Fibroblast of mammary gland (primary cell): ENCODE measurements at regions not wholly inside any gene's neighbourhood (a gene's known extent, or its start where the extent isn't known, plus 50 kb on each side); places are given as distances from the start of the nearest gene placed in this dataset.

Source experiments
- DNase-seq: peaks from one replicate; pipeline ENCODE4 v3.0.0-alpha.2; 2010; ENCODE audit warnings: low read depth
- H3K4me3 ChIP-seq: 2 replicates; pipeline ENCODE4 v1.5.1; 2011; ENCODE audit warnings: low read depth, mild to moderate bottlenecking, low read length, moderate library complexity; ENCODE audit not compliant: control insufficient read depth
- TF ChIP-seq, protein P1 (sequence below): conservative IDR thresholded peaks from 2 replicates; pipeline ENCODE4 v1.5.1; 2011; ENCODE audit warnings: low read depth, low read length, inconsistent platforms; ENCODE audit not compliant: control insufficient read depth, insufficient read depth

DNA sequence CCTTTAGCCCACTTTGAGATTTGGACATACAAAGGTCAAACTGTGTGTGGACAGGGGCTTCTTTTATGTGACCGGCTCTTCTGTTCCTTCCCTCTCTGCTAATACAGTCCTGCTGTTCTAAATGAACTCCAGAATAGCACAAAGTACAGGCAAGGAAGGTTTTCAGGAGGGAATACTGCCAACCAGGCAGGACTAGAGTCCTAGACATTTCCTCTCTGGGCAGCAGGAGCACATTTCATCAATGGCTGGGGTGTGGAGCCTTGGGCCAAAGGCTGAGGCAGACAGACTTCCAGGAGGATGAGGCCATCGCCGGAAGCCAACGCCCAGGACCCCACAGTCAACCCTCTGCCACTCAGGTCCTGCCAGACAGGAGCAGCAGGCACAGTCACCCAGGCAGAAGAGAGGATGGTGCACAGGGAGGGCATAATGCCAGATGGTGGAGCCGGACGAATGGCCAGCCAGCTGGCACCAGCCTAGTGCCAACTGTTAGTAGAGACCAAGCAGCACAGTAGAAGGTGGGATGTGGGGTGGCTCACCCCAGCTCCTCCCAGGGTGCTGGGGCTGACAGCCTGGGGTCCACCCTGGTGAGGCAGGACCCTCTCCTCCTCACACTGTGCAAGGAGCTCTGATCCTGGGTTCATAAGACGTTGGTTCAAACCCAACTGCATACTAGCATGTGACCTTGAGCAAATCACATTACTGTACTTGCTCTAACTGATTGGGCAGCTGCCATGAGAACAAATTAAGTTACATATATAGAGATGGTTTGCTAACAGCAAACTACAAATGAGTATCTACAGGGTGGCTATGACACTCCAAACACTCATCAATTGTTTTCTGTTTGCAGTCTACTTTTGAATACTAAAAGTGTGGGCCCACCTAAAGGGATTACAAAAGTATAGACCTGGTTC lies 410.7 kb downstream of the SIPA1L2 start:
- no peak overlapping the region for H3K4me3 ChIP-seq
- TF ChIP-seq, protein P1, sequence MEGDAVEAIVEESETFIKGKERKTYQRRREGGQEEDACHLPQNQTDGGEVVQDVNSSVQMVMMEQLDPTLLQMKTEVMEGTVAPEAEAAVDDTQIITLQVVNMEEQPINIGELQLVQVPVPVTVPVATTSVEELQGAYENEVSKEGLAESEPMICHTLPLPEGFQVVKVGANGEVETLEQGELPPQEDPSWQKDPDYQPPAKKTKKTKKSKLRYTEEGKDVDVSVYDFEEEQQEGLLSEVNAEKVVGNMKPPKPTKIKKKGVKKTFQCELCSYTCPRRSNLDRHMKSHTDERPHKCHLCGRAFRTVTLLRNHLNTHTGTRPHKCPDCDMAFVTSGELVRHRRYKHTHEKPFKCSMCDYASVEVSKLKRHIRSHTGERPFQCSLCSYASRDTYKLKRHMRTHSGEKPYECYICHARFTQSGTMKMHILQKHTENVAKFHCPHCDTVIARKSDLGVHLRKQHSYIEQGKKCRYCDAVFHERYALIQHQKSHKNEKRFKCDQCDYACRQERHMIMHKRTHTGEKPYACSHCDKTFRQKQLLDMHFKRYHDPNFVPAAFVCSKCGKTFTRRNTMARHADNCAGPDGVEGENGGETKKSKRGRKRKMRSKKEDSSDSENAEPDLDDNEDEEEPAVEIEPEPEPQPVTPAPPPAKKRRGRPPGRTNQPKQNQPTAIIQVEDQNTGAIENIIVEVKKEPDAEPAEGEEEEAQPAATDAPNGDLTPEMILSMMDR, result no peak
- DNase-seq, result no peak

DNA sequence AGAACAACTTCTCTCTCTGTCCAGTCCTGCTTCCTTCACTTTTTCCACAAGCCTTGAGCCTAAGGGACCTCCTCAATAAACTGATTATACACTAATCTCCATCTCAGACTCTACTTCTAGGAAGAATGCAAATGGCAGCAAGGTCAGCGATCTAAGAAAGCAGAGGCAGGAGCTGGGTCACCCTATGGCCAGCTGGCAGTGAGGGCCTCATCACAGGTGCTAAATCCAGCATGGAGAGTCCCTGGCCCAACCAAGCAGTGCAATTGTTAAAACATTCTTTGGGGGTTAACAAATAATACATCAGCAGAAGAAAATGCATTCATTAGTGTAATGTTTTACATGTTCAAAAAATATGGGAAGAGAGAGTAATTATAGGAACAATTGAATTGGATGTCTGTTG lies 416.0 kb downstream of the SIPA1L2 start:
- no peak overlapping the region for H3K4me3 ChIP-seq
- no peak for DNase-seq
- TF ChIP-seq, protein P1, result no peak

DNA sequence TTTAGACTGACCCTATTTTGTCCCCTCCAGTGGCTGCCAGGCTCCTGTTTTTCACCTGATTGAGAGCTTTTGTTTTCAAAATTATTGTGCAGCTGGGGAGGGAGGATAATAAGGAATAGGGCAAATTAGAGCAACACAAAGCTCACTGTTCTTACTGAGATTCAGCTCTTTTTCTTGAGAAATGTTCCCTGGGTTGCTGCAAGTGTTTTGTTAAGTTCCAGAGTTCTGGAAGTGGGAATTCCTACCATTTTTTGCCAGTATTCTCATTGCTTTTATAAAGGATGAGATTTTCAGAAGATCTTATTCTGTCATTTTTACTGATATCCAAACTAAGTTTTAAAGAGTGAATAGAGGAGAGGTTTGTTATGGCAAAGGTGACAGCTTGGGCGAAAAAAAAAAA lies 417.7 kb downstream of the SIPA1L2 start:
- H3K4me3 ChIP-seq, result no peak overlapping the region
- DNase-seq, result no peak
- TF ChIP-seq, protein P1, result no peak

DNA sequence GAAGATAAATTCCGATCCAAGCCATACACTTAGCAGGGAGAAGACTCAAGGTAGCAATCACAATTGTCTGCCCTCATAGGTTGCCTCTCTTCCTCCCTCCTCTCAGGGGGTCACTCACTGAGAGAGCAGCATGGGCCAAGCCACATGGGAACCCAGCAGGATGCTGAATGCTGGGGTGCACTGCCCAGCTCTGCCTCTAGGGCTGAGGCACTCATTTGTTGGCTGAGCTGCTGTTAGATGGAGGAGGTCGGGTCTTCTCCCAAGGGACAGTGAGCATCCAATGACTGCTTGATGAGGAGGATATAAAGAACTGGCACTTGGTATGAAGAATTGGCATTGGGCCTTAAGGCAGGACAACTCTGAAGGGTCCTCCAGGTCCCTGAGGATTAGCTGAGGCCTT lies 418.8 kb downstream of the SIPA1L2 start:
- no peak for DNase-seq
- H3K4me3 ChIP-seq, result no peak overlapping the region
- TF ChIP-seq, protein P1, result peak; percentile 24

DNA sequence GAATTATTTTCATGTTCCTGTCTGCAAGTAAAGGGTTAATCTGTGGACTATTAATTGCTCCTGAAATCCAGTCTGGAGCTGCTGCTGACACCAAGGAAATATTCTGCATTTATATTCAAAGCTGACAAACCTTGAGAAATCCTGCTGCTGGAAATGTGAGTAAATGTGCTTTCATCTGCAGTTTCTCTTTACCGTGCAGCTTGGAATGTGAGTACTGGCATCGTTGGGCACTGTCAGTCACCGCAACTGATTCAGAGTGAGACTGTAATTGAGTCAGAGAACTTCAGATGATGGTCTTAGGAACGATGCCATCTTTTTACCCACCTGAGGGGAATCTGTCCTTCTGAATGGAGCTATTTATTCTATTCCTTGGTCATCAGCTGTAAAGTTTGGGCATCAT lies 420.6 kb downstream of the SIPA1L2 start:
- TF ChIP-seq, protein P1, result no peak
- H3K4me3 ChIP-seq, result no peak overlapping the region
- no peak for DNase-seq

DNA sequence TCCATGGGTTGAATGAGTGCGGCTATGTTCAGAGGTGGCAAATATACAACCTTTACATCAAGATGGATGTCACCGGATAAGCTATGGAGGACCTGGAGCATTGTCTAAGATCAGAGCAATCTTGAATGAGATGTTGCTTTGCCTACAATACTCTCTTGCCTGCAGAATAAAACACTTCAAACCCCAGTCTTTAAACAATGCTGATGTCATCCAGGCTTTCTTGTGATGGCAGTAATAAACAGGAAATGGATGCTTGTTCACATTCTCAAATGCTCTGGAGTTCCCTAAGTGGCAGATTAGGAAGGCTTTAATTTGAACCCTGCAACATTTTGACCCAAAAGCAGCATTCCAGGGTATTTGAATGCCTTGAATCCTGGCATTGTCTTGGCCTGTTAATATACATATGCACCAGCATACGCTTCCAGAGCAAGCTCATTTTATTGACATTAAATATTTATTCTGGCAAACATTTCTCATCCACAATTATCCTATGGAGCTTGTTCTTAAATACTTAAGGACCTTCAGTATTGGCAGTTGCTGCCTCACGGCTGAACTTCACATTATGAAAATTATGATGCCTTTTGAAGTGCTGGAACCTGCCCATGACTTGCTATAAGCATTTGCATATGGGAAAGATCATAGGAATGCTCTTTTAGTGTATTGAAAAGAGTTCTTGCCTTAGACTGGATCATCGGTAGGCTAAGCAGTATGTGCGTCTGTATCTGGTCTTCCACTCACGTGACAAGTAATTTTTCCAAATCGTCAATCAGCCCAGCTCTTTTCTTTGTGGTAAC lies 422.7 kb downstream of the SIPA1L2 start:
- H3K4me3 ChIP-seq, result no peak overlapping the region
- TF ChIP-seq, protein P1, result no peak
- no peak for DNase-seq
